ENCODE measurements at regions not wholly inside any gene's neighbourhood (a gene's known extent, or its start where the extent isn't known, plus 50 kb on each side); places are given as distances from the start of the nearest gene placed in this dataset.

GRCh38 chr4:28665306-28665705, 1804.7 kb downstream of the STIM2 start:
- TF ChIP-seq REST (IDR thresholded peaks at IDR 0.05; ENCODE audit: unreplicated experiment) (no peak), CTCF (conservative IDR thresholded peaks at IDR 0.05; ENCODE audit: low read depth in 2 of 2) (no peak), EZH2 (IDR thresholded peaks at IDR 0.05; ENCODE audit: low read depth, unreplicated experiment) (no peak), STAT1 (IDR thresholded peaks at IDR 0.05; ENCODE audit: unreplicated experiment) (no peak), EZH2phosphoT487 (IDR thresholded peaks at IDR 0.05; ENCODE audit: unreplicated experiment) (no peak), CREB1 (CRISPR knock-in tag; IDR thresholded peaks at IDR 0.05; ENCODE audit: low read depth) (no peak), POLR2AphosphoS5 (IDR thresholded peaks at IDR 0.05; ENCODE audit: low read depth) (no peak)
